ENCODE measurements at regions not wholly inside any gene's neighbourhood (a gene's known extent, or its start where the extent isn't known, plus 50 kb on each side); places are given as distances from the start of the nearest gene placed in this dataset.

- DNase-seq, result no peak
Measured at GRCh38 chr6:3638662-3639061, 112.9 kb downstream of the PXDC1 start.

- DNase-seq, result peak; percentile 78
Measured at GRCh38 chr6:3636060-3636459, 115.5 kb downstream of the PXDC1 start.

GRCh38 chr6:3635482-3635881 lies 116.0 kb downstream of the PXDC1 start:
- no peak for DNase-seq

GRCh38 chr6:3634280-3634816 lies 117.2 kb downstream of the PXDC1 start:
- DNase-seq, result no peak

GRCh38 chr6:3633711-3634110 lies 117.8 kb downstream of the PXDC1 start:
- no peak for DNase-seq

GRCh38 chr6:3631877-3632276 lies 119.6 kb downstream of the PXDC1 start:
- DNase-seq, result no peak

- DNase-seq, result no peak
Measured at GRCh38 chr6:3631186-3631585, 120.3 kb downstream of the PXDC1 start.

- DNase-seq, result peak; percentile 59
Measured at GRCh38 chr6:3630258-3630835, 121.2 kb downstream of the PXDC1 start.

GRCh38 chr6:3627956-3628835 lies 123.3 kb downstream of the PXDC1 start:
- DNase-seq, result peak; percentile 41

GRCh38 chr6:3627501-3627900 lies 124.0 kb downstream of the PXDC1 start:
- peak; percentile 42 for DNase-seq

GRCh38 chr6:3625980-3626563 lies 125.4 kb downstream of the PXDC1 start:
- peak; percentile 41 for DNase-seq

GRCh38 chr6:3625149-3625979 lies 126.1 kb downstream of the PXDC1 start:
- peak; percentile 56 for DNase-seq

- peak; percentile 74 for DNase-seq
Measured at GRCh38 chr6:3624250-3625136, 127.0 kb downstream of the PXDC1 start.

- peak; percentile 58 for DNase-seq
Measured at GRCh38 chr6:3623451-3624249, 127.9 kb downstream of the PXDC1 start.

- DNase-seq, result no peak
Measured at GRCh38 chr6:3621411-3621810, 130.1 kb downstream of the PXDC1 start.

- DNase-seq, result no peak
Measured at GRCh38 chr6:3620937-3621336, 130.6 kb downstream of the PXDC1 start.

- no peak for DNase-seq
Measured at GRCh38 chr6:3620389-3620788, 131.1 kb downstream of the PXDC1 start.

- no peak for DNase-seq
Measured at GRCh38 chr6:3619800-3620199, 131.7 kb downstream of the PXDC1 start.

GRCh38 chr6:3619201-3619600 lies 132.3 kb downstream of the PXDC1 start:
- DNase-seq, result no peak

GRCh38 chr6:3618642-3619041 lies 132.9 kb downstream of the PXDC1 start:
- DNase-seq, result no peak

All from islet precursor cell (in vitro differentiated cells).